Hepatocyte (in vitro differentiated cells): ENCODE measurements at regions not wholly inside any gene's neighbourhood (a gene's known extent, or its start where the extent isn't known, plus 50 kb on each side); places are given as distances from the start of the nearest gene placed in this dataset.

Experiments used
- CTCF ChIP-seq: fragments of 200-600 bp; sonication (generic); IDR thresholded peaks from 2 replicates; pipeline ENCODE4 v1.5.1; 2016; ENCODE audit warnings: antibody characterized with exemption, mild to moderate bottlenecking; ENCODE audit not compliant: poor library complexity
- EZH2 ChIP-seq: fragments of 200-600 bp; sonication (generic); IDR thresholded peaks from 2 replicates; pipeline ENCODE4 v1.6.1; 2016; ENCODE audit warnings: antibody characterized with exemption, mild to moderate bottlenecking, borderline replicate concordance

- TF ChIP-seq CTCF (no peak), EZH2 (no peak)
These were observed 1097.2 kb upstream of the CNTNAP5 start for GRCh38 chr2:122927710-122928557.
